Parathyroid adenoma (tissue), 2 donors: ENCODE measurements at regions not wholly inside any gene's neighbourhood (a gene's known extent, or its start where the extent isn't known, plus 50 kb on each side); places are given as distances from the start of the nearest gene placed in this dataset.

Source experiments
- H2AFZ ChIP-seq: fragments of 300-600 bp; sonication (generic); one replicate; pipeline ENCODE4 v1.7.0; 2017; ENCODE audit warnings: antibody characterized with exemption, mild to moderate bottlenecking
- H3K27ac ChIP-seq: fragments of 300-600 bp; sonication (generic); one replicate; pipeline ENCODE4 v1.7.0; 2017
- H3K27me3 ChIP-seq: fragments of 300-600 bp; sonication (generic); one replicate; pipeline ENCODE4 v1.7.0; 2017; ENCODE audit warnings: low read length; ENCODE audit not compliant: control insufficient read depth, insufficient read depth
- H3K36me3 ChIP-seq: fragments of 300-600 bp; sonication (generic); one replicate; pipeline ENCODE4 v1.7.0; 2017; ENCODE audit warnings: low read length; ENCODE audit not compliant: control insufficient read depth, insufficient read depth
- H3K4me1 ChIP-seq: fragments of 300-600 bp; sonication (generic); one replicate; pipeline ENCODE4 v1.7.0; 2017; ENCODE audit warnings: control low read depth
- H3K4me2 ChIP-seq: fragments of 300-600 bp; sonication (generic); one replicate; pipeline ENCODE4 v1.7.0; 2017; ENCODE audit warnings: low read length
- H3K4me3 ChIP-seq: fragments of 300-600 bp; sonication (generic); one replicate; pipeline ENCODE4 v1.7.0; 2017; ENCODE audit warnings: low read depth, low read length
- H3K79me2 ChIP-seq: fragments of 300-600 bp; sonication (generic); one replicate; pipeline ENCODE4 v1.7.0; 2017; ENCODE audit warnings: control low read depth
- H3K9ac ChIP-seq: fragments of 300-600 bp; sonication (generic); one replicate; pipeline ENCODE4 v1.7.0; 2017; ENCODE audit warnings: mild to moderate bottlenecking
- H3K9me3 ChIP-seq: fragments of 300-600 bp; sonication (generic); one replicate; pipeline ENCODE4 v1.7.0; 2017; ENCODE audit warnings: low read length; ENCODE audit not compliant: control insufficient read depth
- CTCF ChIP-seq: fragments of 300-600 bp; sonication (generic); IDR thresholded peaks from one replicate; pipeline ENCODE4 v1.7.0; 2017; ENCODE audit warnings: antibody characterized with exemption, mild to moderate bottlenecking
- donor health status: primary hyperparathyroidism.

- no peaks in the 10 kb centered on the region for H3K79me2 ChIP-seq
- no peak overlapping the region for H2AFZ ChIP-seq
Measured at GRCh38 chr2:182592691-182593393, 123.2 kb upstream of the DNAJC10 start.

GRCh38 chr2:182593394-182593975 is 122.6 kb upstream of the DNAJC10 start:
- Histone ChIP-seq H3K9ac (no peak overlapping the region), H3K4me1 (no peaks in the 10 kb centered on the region), H3K27me3 (no peaks in the 10 kb centered on the region), H3K36me3 (no peaks in the 10 kb centered on the region), H3K27ac (no peak overlapping the region), H3K79me2 (no peaks in the 10 kb centered on the region), H3K4me2 (no peak overlapping the region), H3K4me3 (no peak overlapping the region), H2AFZ (no peak overlapping the region), H3K9me3 (no peaks in the 10 kb centered on the region)
- TF ChIP-seq CTCF: no peak

More at GRCh38 chr2:182592691-182593393, 123.2 kb upstream of the DNAJC10 start:
- TF ChIP-seq CTCF: no peak
- no peaks in the 10 kb centered on the region for H3K9me3 ChIP-seq
- no peak overlapping the region for H3K27ac ChIP-seq
- H3K4me1 ChIP-seq: no peaks in the 10 kb centered on the region
- no peaks in the 10 kb centered on the region for H3K27me3 ChIP-seq
- H3K4me3 ChIP-seq: no peak overlapping the region
- no peak overlapping the region for H3K4me2 ChIP-seq
- no peaks in the 10 kb centered on the region for H3K36me3 ChIP-seq
- no peak overlapping the region for H3K9ac ChIP-seq

GRCh38 chr2:182594286-182594685 is 121.8 kb upstream of the DNAJC10 start:
- TF ChIP-seq CTCF: no peak
- no peaks in the 10 kb centered on the region for H3K4me1 ChIP-seq

GRCh38 chr2:182595650-182596049 is 120.4 kb upstream of the DNAJC10 start:
- H3K27ac ChIP-seq: no peak overlapping the region
- H3K79me2 ChIP-seq: no peaks in the 10 kb centered on the region

More at GRCh38 chr2:182594286-182594685, 121.8 kb upstream of the DNAJC10 start:
- Histone ChIP-seq H3K27ac (no peak overlapping the region), H2AFZ (no peak overlapping the region), H3K4me3 (no peak overlapping the region), H3K27me3 (no peaks in the 10 kb centered on the region), H3K9ac (no peak overlapping the region), H3K79me2 (no peaks in the 10 kb centered on the region), H3K9me3 (no peaks in the 10 kb centered on the region), H3K36me3 (no peaks in the 10 kb centered on the region), H3K4me2 (no peak overlapping the region)

More at GRCh38 chr2:182595650-182596049, 120.4 kb upstream of the DNAJC10 start:
- Histone ChIP-seq H2AFZ (no peak overlapping the region), H3K4me1 (no peaks in the 10 kb centered on the region), H3K9ac (no peak overlapping the region), H3K4me3 (no peak overlapping the region), H3K4me2 (no peak overlapping the region), H3K27me3 (no peaks in the 10 kb centered on the region), H3K36me3 (no peaks in the 10 kb centered on the region), H3K9me3 (no peaks in the 10 kb centered on the region)
- no peak for TF ChIP-seq CTCF
